Liver (tissue), 8 donors: ENCODE measurements at regions not wholly inside any gene's neighbourhood (a gene's known extent, or its start where the extent isn't known, plus 50 kb on each side); places are given as distances from the start of the nearest gene placed in this dataset.

Experiments used
- DNase-seq: peaks from one replicate; pipeline ENCODE4 v3.0.0-alpha.2; 2017; ENCODE audit warnings: low spot score
- H3K27ac ChIP-seq, 2 donors: one replicate each; pipeline ENCODE4 v1.7.0; 2013; ENCODE audit warnings: inconsistent platforms in 2 of 2, low read length in 2 of 2, control low read depth in 1 of 2, low read depth in 1 of 2, mild to moderate bottlenecking in 1 of 2
- H3K27me3 ChIP-seq, 4 donors: one replicate each; pipeline versions ENCODE4 v1.6.1 to v1.7.0; 2013; ENCODE audit warnings: low read length in 3 of 4, inconsistent platforms in 1 of 4, mild to moderate bottlenecking in 1 of 4, moderate library complexity in 1 of 4; ENCODE audit not compliant: control insufficient read depth in 4 of 4, insufficient read depth in 4 of 4
- H3K36me3 ChIP-seq, 4 donors: one replicate each; pipeline versions ENCODE4 v1.6.1 to v1.7.0; 2013; ENCODE audit warnings: low read length in 3 of 4, mild to moderate bottlenecking in 3 of 4, low read depth in 1 of 4, moderate library complexity in 1 of 4; ENCODE audit not compliant: control insufficient read depth in 4 of 4, insufficient read depth in 3 of 4
- H3K4me1 ChIP-seq, 4 donors: one replicate each; pipeline versions ENCODE4 v1.6.1 to v1.7.0; 2013; ENCODE audit warnings: low read length in 3 of 4, mild to moderate bottlenecking in 3 of 4, moderate library complexity in 1 of 4; ENCODE audit not compliant: control insufficient read depth in 4 of 4, insufficient read depth in 4 of 4
- H3K4me3 ChIP-seq, 3 donors: one replicate each; pipeline versions ENCODE4 v1.6.1 to v1.7.0; 2013; ENCODE audit warnings: low read length in 3 of 3, control low read depth in 1 of 3, low read depth in 1 of 3, mild to moderate bottlenecking in 1 of 3
- H3K9ac ChIP-seq, 2 donors: one replicate each; pipeline ENCODE4 v1.7.0; 2013; ENCODE audit warnings: low read length in 2 of 2, mild to moderate bottlenecking in 2 of 2, moderate library complexity in 2 of 2, control low read depth in 1 of 2, low read depth in 1 of 2
- H3K9me3 ChIP-seq, 4 donors: one replicate each; pipeline versions ENCODE4 v1.6.1 to v1.7.0; 2013; ENCODE audit warnings: low read length in 3 of 4; ENCODE audit not compliant: control insufficient read depth in 4 of 4
- ATF3 ChIP-seq: IDR thresholded peaks from 2 replicates; pipeline ENCODE4 v1.6.1; 2016; ENCODE audit warnings: antibody characterized with exemption
- CTCF ChIP-seq: fragments of 150-350 bp; IDR thresholded peaks from 2 replicates; pipeline ENCODE4 v1.5.1; 2017; ENCODE audit warnings: improper control_type of control experiment, low read depth, low read length; ENCODE audit not compliant: missing input control
- EGR1 ChIP-seq, 2 donors: IDR thresholded peaks; 2 replicates each; pipeline ENCODE4 v1.6.1; 2016 to 2018; ENCODE audit warnings: antibody characterized with exemption in 2 of 2, low read depth in 2 of 2
- FOXA1 ChIP-seq: IDR thresholded peaks from 2 replicates; pipeline ENCODE4 v1.6.1; 2016; ENCODE audit warnings: antibody characterized with exemption
- FOXA2 ChIP-seq: IDR thresholded peaks from 2 replicates; pipeline ENCODE4 v1.6.1; 2016; ENCODE audit warnings: antibody characterized with exemption
- GABPA ChIP-seq, 2 donors: IDR thresholded peaks in 1 of 2; conservative IDR thresholded peaks in 1 of 2; 2 replicates each; pipeline ENCODE4 v1.6.1; 2016; ENCODE audit warnings: antibody characterized with exemption in 2 of 2, mild to moderate bottlenecking in 1 of 2, moderate library complexity in 1 of 2
- HNF4A ChIP-seq, 2 donors: conservative IDR thresholded peaks; 2 replicates each; pipeline ENCODE4 v1.6.1; 2016; ENCODE audit warnings: antibody characterized with exemption in 2 of 2, mild to moderate bottlenecking in 2 of 2
- HNF4G ChIP-seq: IDR thresholded peaks from 2 replicates; pipeline ENCODE4 v1.6.1; 2016; ENCODE audit warnings: antibody characterized with exemption
- JUND ChIP-seq, 2 donors: IDR thresholded peaks; 2 replicates each; pipeline ENCODE4 v1.6.1; 2016; ENCODE audit warnings: antibody characterized with exemption in 2 of 2
- NR2F2 ChIP-seq: IDR thresholded peaks from 2 replicates; pipeline ENCODE4 v1.6.1; 2016; ENCODE audit warnings: antibody characterized with exemption
- RAD21 ChIP-seq, 2 donors: IDR thresholded peaks; 2 replicates each; pipeline ENCODE4 v1.6.1; 2016; ENCODE audit warnings: antibody characterized with exemption in 2 of 2, mild to moderate bottlenecking in 2 of 2
- REST ChIP-seq: IDR thresholded peaks from 2 replicates; pipeline ENCODE4 v1.6.1; 2016; ENCODE audit warnings: antibody characterized with exemption, mild to moderate bottlenecking
- RXRA ChIP-seq, 2 donors: IDR thresholded peaks; 2 replicates each; pipeline ENCODE4 v1.6.1; 2017 to 2018; ENCODE audit warnings: antibody characterized with exemption in 2 of 2, mild to moderate bottlenecking in 1 of 2
- TAF1 ChIP-seq: conservative IDR thresholded peaks from 2 replicates; pipeline ENCODE4 v1.6.1; 2016; ENCODE audit warnings: antibody characterized with exemption, mild to moderate bottlenecking
- YY1 ChIP-seq: IDR thresholded peaks from 2 replicates; pipeline ENCODE4 v1.6.1; 2016; ENCODE audit warnings: antibody characterized with exemption, mild to moderate bottlenecking
- ZBTB33 ChIP-seq: IDR thresholded peaks from 2 replicates; pipeline ENCODE4 v1.6.1; 2016; ENCODE audit warnings: antibody characterized with exemption
- WGBS: extraction: QIAGEN DNeasy Blood & Tissue Kit; methylation state at CpG from one replicate; pipeline ENCODE4 v1.1.7; 2013; 5-methylcytosine and 5-hydroxymethylcytosine counted together
- donor health status: healthy.
- donor health status: healthy.
- donor health status: healthy.
- donor health status: healthy.
- donor health status: healthy.

GRCh38 chr6:16832721-16833120, 71.5 kb upstream of the ATXN1 start:
- H3K9ac ChIP-seq, result no peak overlapping the region
- DNase-seq, result no peak
- WGBS, result 97% methylated on average over 6 of the region's 6 CpGs
- TF ChIP-seq GABPA (IDR thresholded peaks at IDR 0.05 in 1 of 2, conservative IDR thresholded peaks at IDR 0.05 in 1 of 2), result no peak
- TF ChIP-seq ZBTB33, result no peak
- no peak for TF ChIP-seq NR2F2
- TF ChIP-seq REST, result no peak
- TF ChIP-seq TAF1, result no peak
- no peak for TF ChIP-seq HNF4A (conservative IDR thresholded peaks at IDR 0.05)
- TF ChIP-seq EGR1 (IDR thresholded peaks at IDR 0.05; ENCODE audit: low read depth in 2 of 2), result no peak
- TF ChIP-seq RXRA (IDR thresholded peaks at IDR 0.05), result no peak
- TF ChIP-seq RAD21 (IDR thresholded peaks at IDR 0.05), result no peak
- TF ChIP-seq YY1, result no peak
- TF ChIP-seq JUND (IDR thresholded peaks at IDR 0.05), result no peak
- no peak for TF ChIP-seq HNF4G
- TF ChIP-seq FOXA2, result no peak
- TF ChIP-seq CTCF, result no peak
- no peak overlapping the region for H3K4me3 ChIP-seq
- no peaks in the 10 kb centered on the region for H3K36me3 ChIP-seq
- H3K27ac ChIP-seq, result no peak overlapping the region
- no peaks in the 10 kb centered on the region for H3K27me3 ChIP-seq
- H3K4me1 ChIP-seq, result peaks cover 5 to 25% (median 18%) of the 10 kb centered on the region in 4 donors
- H3K9me3 ChIP-seq, result no peaks in the 10 kb centered on the region

GRCh38 chr6:16832043-16832567, 70.8 kb upstream of the ATXN1 start:
- H3K27me3 ChIP-seq, result no peaks in the 10 kb centered on the region
- H3K4me1 ChIP-seq, result peaks cover 5 to 25% (median 18%) of the 10 kb centered on the region in 4 donors
- no peaks in the 10 kb centered on the region for H3K36me3 ChIP-seq
- 44% methylated on average over 5 of the region's 5 CpGs for WGBS
- peak overlapping the region; percentile 44 to 65 for H3K27ac ChIP-seq
- H3K9ac ChIP-seq, result no peak overlapping the region
- DNase-seq, result no peak
- H3K4me3 ChIP-seq, result peak overlapping the region in 1 of 3 donors; percentile 5
- H3K9me3 ChIP-seq, result no peaks in the 10 kb centered on the region
- TF ChIP-seq EGR1 (IDR thresholded peaks at IDR 0.05; ENCODE audit: low read depth in 2 of 2) (peak in 1 of 2 donors; percentile 21), REST (peak; percentile 37), HNF4A (conservative IDR thresholded peaks at IDR 0.05) (peak; percentile 74 to 82), CTCF (peak; percentile 33), YY1 (peak; percentile 88), GABPA (IDR thresholded peaks at IDR 0.05 in 1 of 2, conservative IDR thresholded peaks at IDR 0.05 in 1 of 2) (no peak), HNF4G (peak; percentile 45), FOXA1 (no peak), ATF3 (no peak)
